22Rv1 (cell line): ENCODE measurements at regions not wholly inside any gene's neighbourhood (a gene's known extent, or its start where the extent isn't known, plus 50 kb on each side); places are given as distances from the start of the nearest gene placed in this dataset.

ENCODE experiments used
- ZFX ChIP-seq: fragments of 450-650 bp; IDR thresholded peaks from 2 replicates; pipeline ENCODE4 v1.6.1; 2017; ENCODE audit warnings: antibody characterized with exemption, borderline replicate concordance
- TF ChIP-seq, protein P1 (sequence below): fragments of 450-650 bp; IDR thresholded peaks from 2 replicates; pipeline ENCODE4 v1.5.1; 2017; ENCODE audit warnings: mild to moderate bottlenecking

GRCh38 chr13:31919971-31920726 lies 111.4 kb upstream of the FRY start:
- TF ChIP-seq, protein P1, sequence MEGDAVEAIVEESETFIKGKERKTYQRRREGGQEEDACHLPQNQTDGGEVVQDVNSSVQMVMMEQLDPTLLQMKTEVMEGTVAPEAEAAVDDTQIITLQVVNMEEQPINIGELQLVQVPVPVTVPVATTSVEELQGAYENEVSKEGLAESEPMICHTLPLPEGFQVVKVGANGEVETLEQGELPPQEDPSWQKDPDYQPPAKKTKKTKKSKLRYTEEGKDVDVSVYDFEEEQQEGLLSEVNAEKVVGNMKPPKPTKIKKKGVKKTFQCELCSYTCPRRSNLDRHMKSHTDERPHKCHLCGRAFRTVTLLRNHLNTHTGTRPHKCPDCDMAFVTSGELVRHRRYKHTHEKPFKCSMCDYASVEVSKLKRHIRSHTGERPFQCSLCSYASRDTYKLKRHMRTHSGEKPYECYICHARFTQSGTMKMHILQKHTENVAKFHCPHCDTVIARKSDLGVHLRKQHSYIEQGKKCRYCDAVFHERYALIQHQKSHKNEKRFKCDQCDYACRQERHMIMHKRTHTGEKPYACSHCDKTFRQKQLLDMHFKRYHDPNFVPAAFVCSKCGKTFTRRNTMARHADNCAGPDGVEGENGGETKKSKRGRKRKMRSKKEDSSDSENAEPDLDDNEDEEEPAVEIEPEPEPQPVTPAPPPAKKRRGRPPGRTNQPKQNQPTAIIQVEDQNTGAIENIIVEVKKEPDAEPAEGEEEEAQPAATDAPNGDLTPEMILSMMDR, result no peak
- no peak for TF ChIP-seq ZFX
